HEK293T (cell line): ENCODE measurements at regions not wholly inside any gene's neighbourhood (a gene's known extent, or its start where the extent isn't known, plus 50 kb on each side); places are given as distances from the start of the nearest gene placed in this dataset.

Experiments
- CTCF ChIA-PET: fragments of 350-600 bp; formaldehyde crosslinking; extraction: SDS; loops from one replicate; lab custom pipeline; 2021; ENCODE audit warnings: antibody characterized with exemption, inconsistent platforms; lab: Yijun Ruan, JAX
- POLR2A ChIA-PET: fragments of 350-600 bp; formaldehyde crosslinking; extraction: SDS; loops from one replicate; lab custom pipeline; 2020; ENCODE audit warnings: antibody characterized with exemption, inconsistent platforms; lab: Yijun Ruan, JAX
- DNase-seq: peaks from one replicate; pipeline ENCODE4 v3.0.0; 2012; ENCODE audit warnings: mixed read lengths; ENCODE audit errors: extremely low spot score
- ARNT ChIP-seq: fragments of 450-650 bp; IDR thresholded peaks from 2 replicates; pipeline ENCODE4 v1.6.1; 2017; ENCODE audit warnings: mild to moderate bottlenecking
- BHLHE40 ChIP-seq: fragments of 450-650 bp; IDR thresholded peaks from 2 replicates; pipeline ENCODE4 v1.6.1; 2016; ENCODE audit warnings: mild to moderate bottlenecking, moderate library complexity, borderline replicate concordance
- CTBP1 ChIP-seq: fragments of 450-650 bp; IDR thresholded peaks from 2 replicates; pipeline ENCODE4 v1.6.1; 2016; ENCODE audit warnings: borderline replicate concordance
- ELF4 ChIP-seq: fragments of 450-650 bp; IDR thresholded peaks from 2 replicates; pipeline ENCODE4 v1.6.1; 2017; ENCODE audit warnings: antibody characterized with exemption
- FOXA1 ChIP-seq: fragments of 450-650 bp; IDR thresholded peaks from 2 replicates; pipeline ENCODE4 v1.6.1; 2016; ENCODE audit warnings: mild to moderate bottlenecking
- FOXK2 ChIP-seq: fragments of 450-650 bp; IDR thresholded peaks from 2 replicates; pipeline ENCODE4 v1.6.1; 2016; ENCODE audit warnings: mild to moderate bottlenecking
- FOXM1 ChIP-seq: fragments of 450-650 bp; IDR thresholded peaks from 2 replicates; pipeline ENCODE4 v1.6.1; 2017; ENCODE audit warnings: mild to moderate bottlenecking, borderline replicate concordance
- HDGF ChIP-seq: fragments of 450-650 bp; IDR thresholded peaks from 2 replicates; pipeline ENCODE4 v1.6.1; 2017; ENCODE audit warnings: antibody characterized with exemption, borderline replicate concordance
- L3MBTL2 ChIP-seq: fragments of 450-650 bp; conservative IDR thresholded peaks from 2 replicates; pipeline ENCODE4 v1.6.1; 2016; ENCODE audit warnings: mild to moderate bottlenecking
- LEF1 ChIP-seq: fragments of 450-650 bp; IDR thresholded peaks from 2 replicates; pipeline ENCODE4 v1.6.1; 2017; ENCODE audit warnings: mild to moderate bottlenecking, borderline replicate concordance
- NFRKB ChIP-seq: fragments of 450-650 bp; IDR thresholded peaks from 2 replicates; pipeline ENCODE4 v1.6.1; 2016; ENCODE audit warnings: mild to moderate bottlenecking, moderate library complexity
- PKNOX1 ChIP-seq: fragments of 450-650 bp; IDR thresholded peaks from 2 replicates; pipeline ENCODE4 v1.6.1; 2016
- SP1 ChIP-seq: fragments of 450-650 bp; IDR thresholded peaks from 2 replicates; pipeline ENCODE4 v1.6.1; 2017
- SUZ12 ChIP-seq: fragments of 450-650 bp; IDR thresholded peaks from 2 replicates; pipeline ENCODE4 v1.6.1; 2016; ENCODE audit warnings: mild to moderate bottlenecking
- TARDBP ChIP-seq: fragments of 450-650 bp; IDR thresholded peaks from 2 replicates; pipeline ENCODE4 v1.6.1; 2016
- ZNF384 ChIP-seq: fragments of 450-650 bp; IDR thresholded peaks from 2 replicates; pipeline ENCODE4 v1.6.1; 2016

GRCh38 chr1:87558921-87559320, 230.2 kb downstream of the LMO4 start:
- CTCF ChIA-PET, result no interaction called here
- no peak for DNase-seq
- TF ChIP-seq FOXM1 (no peak), SP1 (no peak), HDGF (no peak), ZNF384 (no peak), CTBP1 (no peak), LEF1 (no peak)
- POLR2A ChIA-PET, result no interaction called here

- TF ChIP-seq SUZ12, result no peak
- TF ChIP-seq FOXM1, result no peak
- CTCF ChIA-PET, result no interaction called here
- POLR2A ChIA-PET, result no interaction called here
- DNase-seq, result no peak
These were observed 231.5 kb downstream of the LMO4 start for GRCh38 chr1:87560137-87560536.

- no peak for DNase-seq
- ChIA-PET POLR2A (no interaction called here), CTCF (no interaction called here)
- no peak for TF ChIP-seq ZNF384
- TF ChIP-seq PKNOX1, result no peak
- TF ChIP-seq LEF1, result no peak
- TF ChIP-seq FOXA1, result no peak
- no peak for TF ChIP-seq NFRKB
- TF ChIP-seq HDGF, result no peak
- TF ChIP-seq SUZ12, result no peak
- TF ChIP-seq TARDBP, result no peak
- TF ChIP-seq L3MBTL2, result no peak
- no peak for TF ChIP-seq ARNT
- no peak for TF ChIP-seq FOXK2
- TF ChIP-seq BHLHE40, result no peak
- no peak for TF ChIP-seq SP1
- no peak for TF ChIP-seq FOXM1
- TF ChIP-seq ELF4, result no peak
- no peak for TF ChIP-seq CTBP1
These were observed 232.1 kb downstream of the LMO4 start for GRCh38 chr1:87560601-87561360.

- ChIA-PET CTCF (no interaction called here), POLR2A (no interaction called here)
- no peak for TF ChIP-seq NFRKB
- TF ChIP-seq HDGF, result no peak
- no peak for TF ChIP-seq LEF1
- no peak for TF ChIP-seq FOXA1
- no peak for TF ChIP-seq TARDBP
- no peak for DNase-seq
These were observed 234.5 kb downstream of the LMO4 start for GRCh38 chr1:87563211-87563610.

- TF ChIP-seq SP1, result no peak
- no peak for TF ChIP-seq ZNF384
- no peak for TF ChIP-seq ELF4
- no peak for TF ChIP-seq CTBP1
- TF ChIP-seq BHLHE40, result no peak
- TF ChIP-seq FOXM1, result no peak
- TF ChIP-seq L3MBTL2, result no peak
- TF ChIP-seq FOXK2, result no peak
- TF ChIP-seq NFRKB, result no peak
- TF ChIP-seq SUZ12, result no peak
- TF ChIP-seq ARNT, result no peak
- TF ChIP-seq HDGF, result no peak
- no peak for TF ChIP-seq LEF1
- TF ChIP-seq TARDBP, result no peak
- no peak for TF ChIP-seq PKNOX1
- ChIA-PET POLR2A (no interaction called here), CTCF (interaction anchor here (0.7 kb wide), 1 partner anchor 252 kb away, joined by 5 read pairs; no protein-coding TSS in a partner anchor)
- no peak for DNase-seq
These were observed 237.2 kb downstream of the LMO4 start for GRCh38 chr1:87565861-87566260.

- POLR2A ChIA-PET, result no interaction called here
- CTCF ChIA-PET, result interaction anchor here (0.6 kb wide), 1 partner anchor 242 kb away, joined by 3 read pairs; no protein-coding TSS in a partner anchor
- TF ChIP-seq TARDBP, result no peak
- TF ChIP-seq CTBP1, result no peak
- TF ChIP-seq ZNF384, result no peak
- no peak for TF ChIP-seq SUZ12
- no peak for TF ChIP-seq SP1
- no peak for TF ChIP-seq NFRKB
- TF ChIP-seq L3MBTL2, result no peak
- no peak for TF ChIP-seq BHLHE40
- no peak for TF ChIP-seq ELF4
- no peak for TF ChIP-seq LEF1
- no peak for TF ChIP-seq FOXA1
- TF ChIP-seq FOXM1, result no peak
- TF ChIP-seq HDGF, result no peak
- TF ChIP-seq ARNT, result no peak
- no peak for TF ChIP-seq PKNOX1
- TF ChIP-seq FOXK2, result no peak
These were observed 239.3 kb downstream of the LMO4 start for GRCh38 chr1:87568005-87568404.

More at GRCh38 chr1:87568005-87568404, 239.3 kb downstream of the LMO4 start:
- no peak for DNase-seq
